Uterus (tissue), 2 donors: ENCODE measurements at regions not wholly inside any gene's neighbourhood (a gene's known extent, or its start where the extent isn't known, plus 50 kb on each side); places are given as distances from the start of the nearest gene placed in this dataset.

Experiments
- POLR2A ChIP-seq, 2 donors: fragments of 450-650 bp; IDR thresholded peaks; one replicate each; pipeline ENCODE4 v1.6.1; 2016; ENCODE audit warnings: antibody characterized with exemption in 2 of 2, mild to moderate bottlenecking in 1 of 2, moderate library complexity in 1 of 2
- TF ChIP-seq, protein P1 (sequence below), 4 experiments: fragments of 200-600 bp in 2 of 4; fragments of 450-650 bp in 2 of 4; sonication (generic) in 2 of 4; IDR thresholded peaks; one replicate each; pipeline ENCODE4 v1.5.1; 2016 to 2019; ENCODE audit warnings: antibody characterized with exemption in 4 of 4, mild to moderate bottlenecking in 2 of 4, moderate library complexity in 1 of 4

DNA sequence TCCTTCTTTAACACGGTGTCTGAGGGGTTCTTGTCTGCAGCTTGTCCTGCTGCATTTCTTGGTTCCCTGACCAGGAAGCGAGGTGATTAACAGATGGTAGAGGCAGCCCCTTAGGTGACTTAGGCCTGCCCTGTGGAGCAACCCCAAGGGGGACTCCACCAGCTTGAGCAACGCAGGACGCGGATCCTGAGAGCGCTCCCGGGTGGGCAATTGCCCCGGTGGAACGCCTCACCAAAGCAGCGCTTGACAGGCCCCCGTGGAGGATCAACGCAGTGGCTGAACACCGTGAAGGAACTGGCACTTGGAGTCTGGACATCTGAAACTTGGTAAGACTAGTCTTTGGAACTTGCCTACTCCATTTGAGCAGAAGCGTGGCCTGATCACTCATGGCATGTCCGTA lies 272.9 kb upstream of the ATXN7L3B start:
- TF ChIP-seq POLR2A (IDR thresholded peaks at IDR 0.05) = no peak
- TF ChIP-seq, protein P1, sequence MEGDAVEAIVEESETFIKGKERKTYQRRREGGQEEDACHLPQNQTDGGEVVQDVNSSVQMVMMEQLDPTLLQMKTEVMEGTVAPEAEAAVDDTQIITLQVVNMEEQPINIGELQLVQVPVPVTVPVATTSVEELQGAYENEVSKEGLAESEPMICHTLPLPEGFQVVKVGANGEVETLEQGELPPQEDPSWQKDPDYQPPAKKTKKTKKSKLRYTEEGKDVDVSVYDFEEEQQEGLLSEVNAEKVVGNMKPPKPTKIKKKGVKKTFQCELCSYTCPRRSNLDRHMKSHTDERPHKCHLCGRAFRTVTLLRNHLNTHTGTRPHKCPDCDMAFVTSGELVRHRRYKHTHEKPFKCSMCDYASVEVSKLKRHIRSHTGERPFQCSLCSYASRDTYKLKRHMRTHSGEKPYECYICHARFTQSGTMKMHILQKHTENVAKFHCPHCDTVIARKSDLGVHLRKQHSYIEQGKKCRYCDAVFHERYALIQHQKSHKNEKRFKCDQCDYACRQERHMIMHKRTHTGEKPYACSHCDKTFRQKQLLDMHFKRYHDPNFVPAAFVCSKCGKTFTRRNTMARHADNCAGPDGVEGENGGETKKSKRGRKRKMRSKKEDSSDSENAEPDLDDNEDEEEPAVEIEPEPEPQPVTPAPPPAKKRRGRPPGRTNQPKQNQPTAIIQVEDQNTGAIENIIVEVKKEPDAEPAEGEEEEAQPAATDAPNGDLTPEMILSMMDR (IDR thresholded peaks at IDR 0.05) = no peak
